MG63 (cell line): ENCODE measurements at regions not wholly inside any gene's neighbourhood (a gene's known extent, or its start where the extent isn't known, plus 50 kb on each side); places are given as distances from the start of the nearest gene placed in this dataset.
"Not testable (repeated sequence)": the region's sequence is repeated elsewhere in the genome, so short reads cannot be mapped to it uniquely, and the experiment has no call there.

Experiments used
- DNase-seq: peaks from one replicate; pipeline ENCODE4 v3.0.0-alpha.2; 2020
- H3K27me3 ChIP-seq: fragments of 250-450 bp; sonication (Bioruptor Pico); 2 replicates; pipeline ENCODE4 v1.5.1; 2020; ENCODE audit warnings: mild to moderate bottlenecking, moderate library complexity
- H3K36me3 ChIP-seq: fragments of 250-450 bp; sonication (Bioruptor Pico); 2 replicates; pipeline ENCODE4 v1.5.1; 2020; ENCODE audit warnings: mild to moderate bottlenecking, moderate library complexity
- H3K4me3 ChIP-seq: fragments of 250-450 bp; sonication (Bioruptor Pico); 2 replicates; pipeline ENCODE4 v1.5.1; 2020; ENCODE audit warnings: mild to moderate bottlenecking, moderate library complexity
- H3K9me3 ChIP-seq: fragments of 250-450 bp; sonication (Bioruptor Pico); 2 replicates; pipeline ENCODE4 v1.5.1; 2020; ENCODE audit warnings: mild to moderate bottlenecking, moderate library complexity

DNA sequence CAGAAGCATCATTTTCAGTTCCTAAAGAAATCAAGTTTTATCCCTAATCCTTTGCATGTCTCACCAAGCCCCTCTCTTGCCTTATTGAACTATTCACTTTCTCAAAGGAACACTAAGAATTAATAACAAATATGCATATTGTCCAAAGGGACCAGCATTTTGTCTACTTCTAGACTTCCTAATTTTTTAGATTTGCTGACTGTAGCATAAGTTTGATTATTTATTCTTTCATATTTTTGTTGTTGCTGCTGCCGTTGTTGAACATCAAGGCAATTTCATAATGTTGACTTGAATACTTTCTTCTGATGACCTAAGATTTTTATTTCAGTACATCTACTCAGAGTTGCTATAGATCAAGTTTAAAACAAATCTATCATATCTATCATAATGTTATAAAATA is 111.2 kb upstream of the HAPLN1 start:
- no peaks in the 10 kb centered on the region for H3K9me3 ChIP-seq
- H3K4me3 ChIP-seq = no peak overlapping the region
- 0 out of 2 replicates have a peak, but pooled peaks cover 2% of the 10 kb centered on the region for H3K27me3 ChIP-seq
- DNase-seq = no peak
- no peaks in the 10 kb centered on the region for H3K36me3 ChIP-seq

DNA sequence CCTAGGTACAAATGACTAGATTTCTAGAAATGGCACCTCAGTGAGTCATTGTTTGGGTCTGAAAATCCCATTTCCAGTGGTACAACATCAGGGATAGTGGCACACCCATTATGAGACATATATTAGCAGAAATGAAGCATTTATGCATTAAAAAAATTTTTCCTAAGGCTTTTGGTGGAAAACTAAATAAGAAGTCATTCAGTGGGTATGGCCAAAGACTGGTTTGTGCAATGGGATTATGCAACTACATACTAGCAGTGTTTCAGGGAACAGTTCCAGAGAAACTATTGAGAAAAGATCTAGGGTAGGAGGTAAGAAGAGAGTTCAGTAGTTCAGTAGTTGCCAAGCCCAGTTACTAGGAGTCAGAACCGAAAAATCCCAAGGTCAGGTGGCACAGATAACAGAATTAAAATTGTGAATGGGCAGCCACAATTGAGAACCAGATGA is 106.5 kb upstream of the HAPLN1 start:
- Histone ChIP-seq H3K36me3 (no peaks in the 10 kb centered on the region), H3K4me3 (no peak overlapping the region), H3K27me3 (0 out of 2 replicates have a peak, but pooled peaks cover 2% of the 10 kb centered on the region), H3K9me3 (no peaks in the 10 kb centered on the region; the same call in 1 of the 2 replicates)
- no peak for DNase-seq

DNA sequence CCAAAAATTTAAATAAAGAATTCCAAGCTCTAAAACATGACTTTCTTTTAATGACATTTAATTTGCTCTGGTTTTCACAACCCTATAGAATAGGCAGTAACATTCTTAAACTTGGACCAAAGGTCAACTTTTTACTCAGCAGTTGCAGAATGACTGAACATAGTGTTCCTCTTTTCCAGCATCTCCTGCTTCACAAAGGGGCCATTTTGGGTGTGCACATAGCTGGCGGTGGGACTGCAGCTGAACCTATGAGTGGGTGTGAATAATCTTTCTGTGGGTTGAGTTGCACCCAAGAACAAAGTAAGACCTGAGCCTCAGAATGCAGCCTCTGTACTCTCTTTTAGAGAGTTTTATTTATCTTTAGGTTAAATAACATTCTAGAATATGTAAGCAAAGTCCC is 96.9 kb upstream of the HAPLN1 start:
- H3K9me3 ChIP-seq = no peaks in the 10 kb centered on the region; the same call in 1 of the 2 replicates
- H3K36me3 ChIP-seq = no peaks in the 10 kb centered on the region
- no peak for DNase-seq
- no peak overlapping the region for H3K4me3 ChIP-seq
- no peaks in the 10 kb centered on the region for H3K27me3 ChIP-seq

DNA sequence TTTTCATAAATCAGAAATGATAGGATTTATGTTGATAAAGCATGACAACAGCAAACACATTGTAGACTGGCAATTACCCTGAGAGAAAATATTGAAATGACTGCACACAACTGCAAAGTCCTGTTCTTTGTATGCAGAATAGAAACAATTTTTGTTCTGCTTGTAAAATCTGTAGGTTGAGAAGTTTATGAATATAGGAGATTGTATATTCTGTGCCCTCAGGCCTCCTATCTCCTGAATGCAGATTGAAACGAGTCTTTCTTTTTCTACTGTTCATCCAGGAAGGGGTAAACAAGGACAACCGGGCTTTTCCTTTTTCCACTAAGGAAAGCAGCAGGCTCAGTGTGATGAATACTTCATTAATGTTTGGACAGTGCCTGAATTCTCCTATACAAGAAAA is 95.0 kb upstream of the HAPLN1 start:
- DNase-seq = no peak
- no peaks in the 10 kb centered on the region for H3K36me3 ChIP-seq
- no peaks in the 10 kb centered on the region for H3K27me3 ChIP-seq
- H3K9me3 ChIP-seq = no peaks in the 10 kb centered on the region; the same call in 1 of the 2 replicates
- no peak overlapping the region for H3K4me3 ChIP-seq

DNA sequence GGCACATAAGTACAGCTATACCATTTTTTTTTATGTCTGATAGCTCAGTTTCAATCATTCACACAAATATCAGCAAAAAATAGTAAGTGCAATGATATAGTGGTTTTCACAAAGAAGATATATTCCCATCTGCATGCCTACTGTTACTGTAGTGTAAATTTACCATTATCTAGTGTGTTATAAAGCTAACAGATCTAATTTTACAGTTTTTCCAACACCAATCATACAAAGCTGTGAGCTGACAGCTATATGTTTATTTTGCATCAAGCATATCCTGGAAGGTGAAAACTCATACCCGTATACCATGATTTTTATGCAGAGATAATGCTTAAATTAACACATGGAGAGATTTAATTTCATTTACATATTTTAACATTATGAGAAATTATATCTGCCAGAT is 89.9 kb upstream of the HAPLN1 start:
- Histone ChIP-seq H3K27me3 (peaks cover 6% of the 10 kb centered on the region; the same call in 1 of the 2 replicates), H3K9me3 (no peaks in the 10 kb centered on the region), H3K36me3 (no peaks in the 10 kb centered on the region), H3K4me3 (no peak overlapping the region)
- no peak for DNase-seq

DNA sequence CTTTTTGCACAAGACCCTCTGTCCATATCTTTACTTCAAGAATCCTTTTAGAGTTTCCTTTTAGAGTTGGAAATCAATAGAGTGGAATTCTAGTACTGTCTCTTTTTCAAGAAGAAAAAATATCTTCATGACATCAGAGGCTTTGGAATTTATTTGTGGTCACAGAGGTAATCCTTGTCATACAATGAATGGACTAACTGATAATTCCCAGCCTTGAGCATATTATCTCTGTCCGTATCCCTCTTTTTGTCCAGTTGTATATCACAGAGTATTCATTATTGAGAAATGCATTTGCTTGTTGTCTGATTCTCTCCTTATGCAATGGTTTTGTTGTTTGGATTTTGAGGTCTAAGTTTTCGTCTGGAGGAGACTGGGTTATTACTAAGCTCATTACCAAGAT is 82.0 kb upstream of the HAPLN1 start:
- Histone ChIP-seq H3K27me3 (peaks cover 3% of the 10 kb centered on the region; the same call in 1 of the 2 replicates), H3K36me3 (no peaks in the 10 kb centered on the region), H3K4me3 (no peak overlapping the region), H3K9me3 (no peaks in the 10 kb centered on the region)
- no peak for DNase-seq

DNA sequence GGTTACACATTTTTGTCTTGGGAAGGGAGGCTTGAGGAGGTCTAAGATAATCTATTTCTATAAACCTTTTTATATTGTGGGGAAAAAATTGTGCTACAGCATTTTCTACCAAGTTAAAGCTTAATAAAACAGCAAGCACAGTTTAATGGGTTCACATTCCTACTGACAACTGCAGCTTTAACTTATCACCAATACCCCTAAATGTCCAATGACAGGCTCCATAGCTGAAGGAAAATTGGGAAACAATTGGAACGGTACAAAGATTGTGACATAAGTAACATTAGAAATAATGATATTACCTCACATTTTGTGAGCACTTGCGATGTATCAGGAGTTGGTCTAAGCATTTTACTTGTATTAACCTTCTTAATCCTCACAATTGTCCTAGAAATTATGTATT is 79.5 kb upstream of the HAPLN1 start:
- no peaks in the 10 kb centered on the region for H3K9me3 ChIP-seq
- no peak for DNase-seq
- H3K36me3 ChIP-seq = no peaks in the 10 kb centered on the region
- H3K4me3 ChIP-seq = no peak overlapping the region
- H3K27me3 ChIP-seq = no peaks in the 10 kb centered on the region

DNA sequence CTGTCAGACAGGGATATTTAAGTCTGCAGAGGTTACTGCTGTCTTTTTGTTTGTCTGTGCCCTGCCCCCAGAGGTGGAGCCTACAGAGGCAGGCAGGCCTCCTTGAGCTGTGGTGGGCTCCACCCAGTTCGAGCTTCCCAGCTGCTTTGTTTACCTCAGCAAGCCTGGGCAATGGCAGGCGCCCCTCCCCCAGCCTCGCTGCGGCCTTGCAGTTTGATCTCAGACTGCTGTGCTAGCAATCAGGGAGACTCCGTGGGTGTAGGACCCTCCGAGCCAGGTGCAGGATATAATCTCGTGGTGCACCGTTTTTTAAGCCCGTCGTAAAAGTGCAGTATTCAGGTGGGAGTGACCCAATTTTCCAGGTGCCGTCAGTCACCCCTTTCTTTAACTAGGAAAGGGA is 78.4 kb upstream of the HAPLN1 start:
- H3K36me3 ChIP-seq, H3K27me3 ChIP-seq, H3K9me3 ChIP-seq, DNase-seq, H3K4me3 ChIP-seq: not testable (repeated sequence)

DNA sequence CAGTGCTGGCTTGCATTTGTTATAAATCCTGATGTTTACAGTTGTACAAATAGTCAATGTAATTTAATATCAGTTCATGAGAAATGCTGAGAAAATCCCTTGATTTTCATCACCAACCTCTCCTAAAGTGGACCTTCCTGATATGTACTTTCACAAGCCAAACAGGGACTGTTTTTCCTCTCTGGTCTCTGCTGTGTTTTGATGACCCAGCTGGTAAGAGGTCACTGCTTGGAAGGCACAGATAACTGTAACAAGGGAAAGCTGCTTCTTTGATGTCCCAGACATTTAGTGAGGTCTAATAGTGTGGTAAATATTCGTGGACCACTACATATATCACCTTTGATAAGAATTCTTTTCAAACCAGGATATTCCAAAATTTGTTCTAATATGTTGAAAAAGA is 68.7 kb upstream of the HAPLN1 start:
- H3K4me3 ChIP-seq = no peak overlapping the region
- DNase-seq = no peak
- no peaks in the 10 kb centered on the region for H3K9me3 ChIP-seq
- no peaks in the 10 kb centered on the region for H3K36me3 ChIP-seq
- H3K27me3 ChIP-seq = no peaks in the 10 kb centered on the region; the same call in 1 of the 2 replicates

DNA sequence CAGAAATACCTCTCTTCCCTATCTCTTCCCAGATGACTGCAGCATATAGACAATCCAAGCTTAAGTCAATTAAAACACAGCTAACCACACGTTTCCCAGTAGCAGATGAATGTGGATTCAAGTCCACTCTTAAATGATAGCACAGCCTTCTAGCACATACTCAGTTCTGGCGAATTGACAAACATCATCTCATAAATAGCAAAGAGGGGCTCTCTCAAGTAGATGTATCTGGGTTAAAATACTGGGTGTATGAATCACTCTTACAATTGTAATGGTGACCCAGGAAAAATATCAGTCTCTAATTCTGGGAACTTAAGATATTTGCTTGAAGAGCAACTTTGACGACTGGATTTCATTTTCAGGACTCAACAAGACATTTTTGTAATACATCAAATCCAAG is 67.0 kb upstream of the HAPLN1 start:
- H3K36me3 ChIP-seq = no peaks in the 10 kb centered on the region
- H3K27me3 ChIP-seq = no peaks in the 10 kb centered on the region; the same call in 1 of the 2 replicates
- DNase-seq = no peak
- H3K4me3 ChIP-seq = no peak overlapping the region
- no peaks in the 10 kb centered on the region for H3K9me3 ChIP-seq

DNA sequence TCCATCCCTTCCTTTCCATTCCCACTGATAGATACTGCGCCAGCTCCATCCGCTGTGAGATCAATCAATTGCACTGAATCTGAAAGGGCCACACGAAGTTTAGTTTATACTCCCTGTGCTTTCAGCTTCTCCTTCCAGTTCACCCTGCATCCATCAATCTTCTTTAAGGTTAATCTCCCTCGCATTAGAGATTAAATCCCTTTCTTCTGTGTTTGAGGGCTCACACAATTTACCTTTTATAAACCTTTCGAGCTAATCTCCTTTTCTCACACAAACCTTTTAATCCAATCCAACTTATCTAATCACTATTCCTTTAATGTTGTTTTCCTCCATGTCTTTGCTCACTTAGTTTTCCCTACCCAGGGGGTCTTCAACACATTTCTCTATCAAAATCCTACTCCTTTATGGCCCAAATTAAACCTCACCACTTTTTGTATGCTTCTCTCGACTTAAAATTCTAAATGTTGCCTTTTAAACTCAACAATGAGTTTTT is 64.6 kb upstream of the HAPLN1 start:
- Histone ChIP-seq H3K36me3 (no peaks in the 10 kb centered on the region), H3K27me3 (no peaks in the 10 kb centered on the region; the same call in 1 of the 2 replicates), H3K9me3 (no peaks in the 10 kb centered on the region), H3K4me3 (no peak overlapping the region)
- no peak for DNase-seq

DNA sequence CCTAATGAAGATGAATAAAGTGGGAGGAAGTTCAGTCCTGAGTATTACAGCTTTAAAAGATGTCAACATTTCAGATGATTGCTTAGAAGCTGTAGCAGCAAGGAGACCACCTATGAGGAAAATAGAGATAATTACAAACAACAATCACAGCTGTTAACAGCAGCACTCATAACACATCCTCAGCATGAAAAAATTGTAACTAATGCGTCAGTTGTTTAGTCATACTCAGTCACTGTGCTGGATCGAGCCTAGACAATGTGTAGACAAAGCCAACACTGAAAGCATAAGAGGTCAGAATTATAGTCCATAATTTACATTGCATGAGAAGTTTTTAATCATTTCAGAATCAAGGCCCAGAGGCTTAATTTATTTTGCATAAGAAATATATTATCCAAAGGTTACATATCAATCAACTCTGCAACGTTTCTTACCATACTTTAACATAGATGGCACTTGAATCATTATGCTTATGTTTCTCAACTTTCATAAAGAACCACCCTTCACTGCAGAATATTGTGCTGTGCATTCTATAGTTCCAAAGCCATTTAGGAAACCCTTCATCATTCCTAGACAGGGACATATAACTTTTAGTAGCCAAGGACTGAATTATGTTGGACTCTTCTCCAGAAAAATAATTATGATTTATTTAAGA is 60.2 kb upstream of the HAPLN1 start:
- no peaks in the 10 kb centered on the region for H3K9me3 ChIP-seq
- no peaks in the 10 kb centered on the region for H3K36me3 ChIP-seq
- DNase-seq = no peak
- H3K4me3 ChIP-seq = no peak overlapping the region
- H3K27me3 ChIP-seq = no peaks in the 10 kb centered on the region

DNA sequence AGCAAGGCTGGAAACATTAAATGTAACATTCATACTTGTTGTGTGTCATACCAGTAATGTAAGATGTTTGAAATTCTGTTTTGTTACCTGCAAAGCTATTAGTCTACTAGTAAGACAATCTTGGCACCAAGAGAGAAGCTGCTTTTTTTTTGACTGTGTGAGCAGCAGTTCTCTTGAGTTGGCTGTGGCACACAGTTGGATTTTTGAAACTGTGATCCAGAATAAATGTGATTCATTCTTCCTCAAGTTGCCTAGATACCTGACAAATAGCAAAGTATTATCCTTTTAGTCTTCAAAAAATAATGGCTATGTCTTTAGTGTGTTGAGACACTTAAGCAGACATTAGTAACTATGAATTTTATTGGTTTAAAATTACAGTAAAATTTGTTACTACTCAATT is 57.2 kb upstream of the HAPLN1 start:
- no peak for DNase-seq
- Histone ChIP-seq H3K27me3 (no peaks in the 10 kb centered on the region), H3K36me3 (no peaks in the 10 kb centered on the region), H3K9me3 (no peaks in the 10 kb centered on the region), H3K4me3 (no peak overlapping the region)

DNA sequence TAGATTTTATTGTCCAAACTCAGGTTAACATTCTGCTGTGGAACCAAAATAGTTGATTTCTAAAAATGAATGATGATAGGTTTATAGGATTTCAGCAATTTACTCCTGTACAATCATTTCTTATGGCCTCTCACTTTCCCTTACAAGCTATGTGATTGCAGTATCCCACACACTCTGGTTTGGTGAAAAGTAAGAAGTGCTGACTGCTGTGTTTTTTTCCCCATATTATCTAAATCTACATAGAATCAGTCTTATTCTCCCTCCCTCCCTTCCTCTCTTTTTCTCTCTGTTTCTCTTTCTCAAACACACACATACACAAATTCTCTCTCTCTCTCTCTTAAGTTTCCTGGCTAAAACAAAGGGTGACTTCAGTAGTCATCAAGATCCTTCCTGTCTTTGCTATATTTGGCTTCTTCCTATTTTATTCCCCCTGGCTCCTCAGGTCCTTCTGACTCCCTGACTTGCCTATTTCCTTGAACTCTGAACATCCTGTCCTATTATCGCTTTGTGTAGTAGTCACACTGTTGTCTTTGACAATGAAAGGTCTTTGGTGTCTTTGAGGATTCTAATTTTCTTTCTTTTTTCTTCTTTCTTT is 55.9 kb upstream of the HAPLN1 start:
- Histone ChIP-seq H3K36me3 (no peaks in the 10 kb centered on the region), H3K4me3 (no peak overlapping the region), H3K27me3 (no peaks in the 10 kb centered on the region), H3K9me3 (no peaks in the 10 kb centered on the region)
- no peak for DNase-seq
